K562 (cell line): ENCODE measurements at regions not wholly inside any gene's neighbourhood (a gene's known extent, or its start where the extent isn't known, plus 50 kb on each side); places are given as distances from the start of the nearest gene placed in this dataset.

Source experiments
- ATAC-seq: fragments of 200-7000 bp; cut with Tn5 transposase; 3 replicates; pipeline ENCODE4 v1.9.1; 2020; ENCODE audit warnings: moderate library complexity
- BruUV-seq: library from RNA; stranded (reverse); fragments of 400-500 nt; replicated peaks from 2 replicates; lab custom pipeline; 2021; lab: Mats Ljungman, UMichigan
- CTCF ChIA-PET: fragments of 300-600 bp; formaldehyde crosslinking; extraction: SDS; loops from one replicate; lab custom pipeline; 2021; ENCODE audit warnings: low intra/inter-chr PET ratio; lab: Yijun Ruan, JAX
- POLR2A ChIA-PET: fragments of 300-600, 350-650 bp; sonication (Branson Sonifier 250); formaldehyde crosslinking; extraction: SDS; loops from one replicate; lab custom pipeline; 2021; ENCODE audit warnings: antibody characterized with exemption, inconsistent platforms; lab: Yijun Ruan, JAX
- DNase-seq, 4 experiments: peaks; one replicate each; pipeline versions ENCODE4 v3.0.0 to v3.0.0-alpha.2; 2011 to 2018; ENCODE audit warnings: low spot score in 3 of 4, mixed read lengths in 3 of 4; ENCODE audit errors: extremely low read depth in 1 of 4
- FAIRE-seq: peaks from 2 replicates; lab custom pipeline; 2011; peaks lifted over from hg19 to GRCh38; lab: Jason Lieb, UNC
- H2AFZ ChIP-seq: 2 replicates; pipeline ENCODE4 v1.6.0; 2011; ENCODE audit warnings: low read depth, low read length, control low read depth, inconsistent platforms
- H3K27ac ChIP-seq: fragments of 200-600 bp; 3 replicates; pipeline ENCODE4 v1.8.0; 2011; ENCODE audit warnings: low read depth, mild to moderate bottlenecking, control low read depth, inconsistent platforms, low read length, moderate library complexity, mixed read lengths; ENCODE audit errors: extremely low read depth
- H3K27me3 ChIP-seq, 2 experiments: fragments of 300-600 bp in 1 of 2; 2 replicates in 1 of 2; 3 replicates in 1 of 2; pipeline versions ENCODE4 v1.6.0 to v1.8.0; 2011; ENCODE audit warnings: inconsistent platforms in 2 of 2, low read length in 2 of 2, mild to moderate bottlenecking in 1 of 2, mixed read lengths in 1 of 2, moderate library complexity in 1 of 2; ENCODE audit not compliant: control insufficient read depth in 2 of 2, insufficient read depth in 2 of 2
- H3K36me3 ChIP-seq: fragments of 300-600 bp; 3 replicates; pipeline ENCODE4 v1.8.0; 2011; ENCODE audit warnings: mild to moderate bottlenecking, low read length, inconsistent platforms; ENCODE audit not compliant: control insufficient read depth, insufficient read depth
- H3K4me1 ChIP-seq, 2 experiments: fragments of 200-600 bp in 1 of 2; replicated peaks in 1 of 2; 2 replicates in 1 of 2; 3 replicates in 1 of 2; pipeline versions ENCODE4 v1.5.1 to v1.8.0; 2011; ENCODE audit warnings: inconsistent platforms in 2 of 2, low read length in 2 of 2, mild to moderate bottlenecking in 1 of 2, mixed read lengths in 1 of 2, moderate library complexity in 1 of 2; ENCODE audit not compliant: control insufficient read depth in 2 of 2, insufficient read depth in 2 of 2
- H3K4me2 ChIP-seq: 2 replicates; pipeline ENCODE4 v1.6.1; 2011; ENCODE audit warnings: low read length, control low read depth, inconsistent platforms, mixed read lengths; ENCODE audit not compliant: insufficient read depth
- H3K4me3 ChIP-seq: fragments of 200-600 bp; sonication (generic), shearing (Covaris generic); 2 replicates; pipeline ENCODE4 v1.5.1; 2016; ENCODE audit warnings: control low read depth, inconsistent platforms
- H3K79me2 ChIP-seq: fragments of 200-600 bp; 3 replicates; pipeline ENCODE4 v1.8.0; 2011; ENCODE audit warnings: low read length, inconsistent platforms; ENCODE audit not compliant: control insufficient read depth, insufficient read depth
- H3K9ac ChIP-seq, 2 experiments: 2 replicates each; pipeline versions ENCODE4 v1.6.0 to v1.6.1; 2011; ENCODE audit warnings: low read depth in 2 of 2, low read length in 2 of 2, control low read depth in 1 of 2, inconsistent platforms in 1 of 2, mild to moderate bottlenecking in 1 of 2, mixed read lengths in 1 of 2; ENCODE audit not compliant: insufficient read depth in 1 of 2
- H3K9me1 ChIP-seq: one replicate; pipeline ENCODE4 v1.6.0; 2011; ENCODE audit warnings: inconsistent platforms, mild to moderate bottlenecking, low read length, moderate library complexity; ENCODE audit not compliant: control insufficient read depth, insufficient read depth
- H3K9me3 ChIP-seq: replicated peaks from 2 replicates; pipeline ENCODE4 v1.5.1; 2011; ENCODE audit warnings: low read depth, low read length, inconsistent platforms; ENCODE audit not compliant: control insufficient read depth, insufficient read depth
- H4K20me1 ChIP-seq: replicated peaks from 2 replicates; pipeline ENCODE4 v1.6.1; 2011; ENCODE audit warnings: low read length, inconsistent platforms, mixed read lengths; ENCODE audit not compliant: control insufficient read depth, insufficient read depth
- DEAF1 ChIP-seq: fragments of 450-650 bp; formaldehyde crosslinking; IDR thresholded peaks from 2 replicates; pipeline ENCODE4 v1.4.0; 2020; ENCODE audit warnings: mild to moderate bottlenecking, moderate library complexity
- ELF4 ChIP-seq: fragments of 450-650 bp; formaldehyde crosslinking; IDR thresholded peaks from 2 replicates; pipeline ENCODE4 v1.4.0; 2022; ENCODE audit warnings: missing genetic modification characterization
- KDM2B ChIP-seq: fragments of 250-450 bp; sonication (Bioruptor Pico); IDR thresholded peaks from 2 replicates; pipeline ENCODE4 v1.8.0; 2021; ENCODE audit warnings: mild to moderate bottlenecking, moderate library complexity
- NR2C1 ChIP-seq, 2 experiments: fragments of 450-650 bp; IDR thresholded peaks; 2 replicates each; pipeline ENCODE4 v1.6.1; 2017; ENCODE audit warnings: mild to moderate bottlenecking in 2 of 2, antibody characterized with exemption in 1 of 2, inconsistent platforms in 1 of 2, missing compliant biosample characterization in 1 of 2, missing genetic modification characterization in 1 of 2
- RAD21 ChIP-seq, 2 experiments: fragments of 250-450 bp in 1 of 2; fragments of 450-650 bp in 1 of 2; sonication (Bioruptor Pico) in 1 of 2; formaldehyde crosslinking in 1 of 2; IDR thresholded peaks in 1 of 2; conservative IDR thresholded peaks in 1 of 2; 2 replicates each; pipeline versions ENCODE4 v1.4.0 to v1.8.0; 2020 to 2022; ENCODE audit warnings: mild to moderate bottlenecking in 2 of 2, moderate library complexity in 1 of 2
- ZNF197 ChIP-seq: fragments of 200-800 bp; sonication (Bioruptor generic); IDR thresholded peaks from 2 replicates; pipeline ENCODE4 v1.6.1; 2016; ENCODE audit warnings: low read depth, missing genetic modification characterization, missing compliant biosample characterization
- ZNF232 ChIP-seq: sonication (generic); formaldehyde crosslinking; IDR thresholded peaks from 2 replicates; pipeline ENCODE4 v1.8.0; 2022; ENCODE audit warnings: mild to moderate bottlenecking, missing genetic modification reagents
- ZNF318 ChIP-seq, 2 experiments: fragments of 450-650 bp; IDR thresholded peaks; 2 replicates each; pipeline ENCODE4 v1.6.1; 2016; ENCODE audit warnings: mild to moderate bottlenecking in 2 of 2, borderline replicate concordance in 1 of 2, low read depth in 1 of 2, moderate library complexity in 1 of 2
- ZNF324 ChIP-seq: fragments of 250-450 bp; sonication (Bioruptor Pico); IDR thresholded peaks from 2 replicates; pipeline ENCODE4 v1.4.0; 2020; ENCODE audit warnings: mild to moderate bottlenecking
- ZNF780A ChIP-seq: fragments of 250-450 bp; sonication (Bioruptor Pico); IDR thresholded peaks from 2 replicates; pipeline ENCODE4 v1.5.0; 2021; ENCODE audit warnings: mild to moderate bottlenecking
- WGBS: fragments of 100-300 bp; shearing (Covaris generic); methylation state at CpG from one replicate; pipeline ENCODE4 v1.1.6; 2016; ENCODE audit warnings: low coverage, mixed read lengths; ENCODE audit not compliant: insufficient coverage; ENCODE audit errors: missing lambda C conversion rate; 5-methylcytosine and 5-hydroxymethylcytosine counted together
- in situ Hi-C: fragments of 300-500 bp; cut with MboI; formaldehyde crosslinking; loops from 4 replicates; pipeline ENCODE4 v1.15.0; 2018; ENCODE audit warnings: inconsistent platforms, mixed read lengths
- intact Hi-C: fragments of 100-400 bp; cut with micrococcal nuclease; formaldehyde crosslinking; loops from 2 replicates; pipeline ENCODE4 v1.14.2; 2022

DNA sequence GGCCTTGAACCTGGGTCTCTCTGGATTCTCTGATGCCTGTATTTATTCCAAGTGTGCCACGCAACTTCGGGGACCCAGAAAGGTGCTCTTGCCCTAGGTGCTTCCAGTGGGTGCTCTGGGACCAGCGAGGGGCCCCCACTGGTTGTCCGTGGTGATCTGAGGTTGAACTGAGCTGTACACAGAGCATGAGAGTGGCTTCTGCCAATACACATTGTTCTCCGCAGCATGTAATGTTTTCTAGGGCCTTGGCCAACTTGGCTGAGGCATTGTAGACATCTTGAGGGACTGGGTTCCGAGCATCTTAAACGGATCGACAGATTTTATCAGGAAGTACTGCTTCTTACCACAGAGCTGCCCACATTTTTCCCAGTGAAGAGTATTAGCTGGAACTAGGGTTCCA lies 117.9 kb downstream of the MTX3 start (continued):
- no peak for TF ChIP-seq DEAF1
- TF ChIP-seq ZNF324 (CRISPR knock-in tag), result no peak
- no peak for TF ChIP-seq KDM2B (CRISPR knock-in tag)
- no peak for TF ChIP-seq ELF4 (CRISPR knock-in tag)

GRCh38 chr5:79872291-79872690 lies 118.8 kb downstream of the MTX3 start:
- WGBS, result 0% methylated on average over 3 of the region's 3 CpGs
- no peak overlapping the region for H3K4me3 ChIP-seq
- ChIA-PET CTCF (no interaction called here), POLR2A (no interaction called here)
- no peaks in the 10 kb centered on the region for H3K79me2 ChIP-seq
- no peak overlapping the region for H3K27ac ChIP-seq
- peaks cover 49 to 68% of the 10 kb centered on the region in 2 experiments for H3K27me3 ChIP-seq
- no peaks in the 10 kb centered on the region for H3K4me1 ChIP-seq
- H3K9me3 ChIP-seq, result no peaks in the 10 kb centered on the region
- no peak overlapping the region for H3K9ac ChIP-seq
- FAIRE-seq (no peak), DNase-seq (no peak), ATAC-seq (no peak)
- no peaks in the 10 kb centered on the region for H4K20me1 ChIP-seq
- no peaks in the 10 kb centered on the region for H3K9me1 ChIP-seq
- H2AFZ ChIP-seq, result no peak overlapping the region
- H3K4me2 ChIP-seq, result no peak overlapping the region
- no TSS peak for BruUV-seq
- intact Hi-C loops (no loop called here), in situ Hi-C loops (loop anchor here (25.0 kb wide), 1 partner anchor 835 kb away; no protein-coding TSS in a partner anchor)
- no peaks in the 10 kb centered on the region for H3K36me3 ChIP-seq
- TF ChIP-seq RAD21 (CRISPR knock-in tag; conservative IDR thresholded peaks at IDR 0.05 in 1 of 2, IDR thresholded peaks at IDR 0.05 in 1 of 2) (no peak), ZNF232 (CRISPR knock-in tag) (no peak), ZNF780A (CRISPR knock-in tag) (no peak), ZNF318 (IDR thresholded peaks at IDR 0.05; ENCODE audit: borderline replicate concordance in 1 of 2, low read depth in 1 of 2) (no peak), NR2C1 (IDR thresholded peaks at IDR 0.05) (no peak), NR2C1 (tag; IDR thresholded peaks at IDR 0.05) (no peak), ZNF197 (CRISPR knock-in tag) (no peak)
